ENCODE measurements at regions not wholly inside any gene's neighbourhood (a gene's known extent, or its start where the extent isn't known, plus 50 kb on each side); places are given as distances from the start of the nearest gene placed in this dataset.

DNA sequence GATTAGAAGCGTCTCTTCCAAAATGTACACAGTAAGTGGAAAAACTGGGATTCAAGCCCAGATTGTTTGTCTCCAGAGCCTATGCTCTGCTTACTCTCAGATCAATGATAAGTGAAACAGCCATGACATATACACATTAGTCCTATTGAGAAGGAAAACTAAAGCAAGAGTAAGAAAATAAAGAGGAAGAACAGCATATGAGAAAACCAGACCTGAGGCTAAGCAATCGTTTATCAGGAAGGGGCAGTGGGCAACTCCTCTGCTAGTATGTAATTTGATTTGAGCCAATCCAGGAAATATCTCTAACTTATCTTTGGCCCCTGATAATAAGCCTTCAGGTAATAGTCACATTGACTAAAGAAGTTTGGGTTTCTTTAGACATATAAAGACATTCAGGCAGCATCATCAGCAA lies 789.9 kb upstream of the C9orf72 start:
- H3K4me3 ChIP-seq (ENCODE audit: low read depth, low read length): no peak overlapping the region
- no peak for DNase-seq (ENCODE audit: low read depth)
- TF ChIP-seq, protein P1, sequence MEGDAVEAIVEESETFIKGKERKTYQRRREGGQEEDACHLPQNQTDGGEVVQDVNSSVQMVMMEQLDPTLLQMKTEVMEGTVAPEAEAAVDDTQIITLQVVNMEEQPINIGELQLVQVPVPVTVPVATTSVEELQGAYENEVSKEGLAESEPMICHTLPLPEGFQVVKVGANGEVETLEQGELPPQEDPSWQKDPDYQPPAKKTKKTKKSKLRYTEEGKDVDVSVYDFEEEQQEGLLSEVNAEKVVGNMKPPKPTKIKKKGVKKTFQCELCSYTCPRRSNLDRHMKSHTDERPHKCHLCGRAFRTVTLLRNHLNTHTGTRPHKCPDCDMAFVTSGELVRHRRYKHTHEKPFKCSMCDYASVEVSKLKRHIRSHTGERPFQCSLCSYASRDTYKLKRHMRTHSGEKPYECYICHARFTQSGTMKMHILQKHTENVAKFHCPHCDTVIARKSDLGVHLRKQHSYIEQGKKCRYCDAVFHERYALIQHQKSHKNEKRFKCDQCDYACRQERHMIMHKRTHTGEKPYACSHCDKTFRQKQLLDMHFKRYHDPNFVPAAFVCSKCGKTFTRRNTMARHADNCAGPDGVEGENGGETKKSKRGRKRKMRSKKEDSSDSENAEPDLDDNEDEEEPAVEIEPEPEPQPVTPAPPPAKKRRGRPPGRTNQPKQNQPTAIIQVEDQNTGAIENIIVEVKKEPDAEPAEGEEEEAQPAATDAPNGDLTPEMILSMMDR (conservative IDR thresholded peaks at IDR 0.05; ENCODE audit: low read depth, low read length): no peak

DNA sequence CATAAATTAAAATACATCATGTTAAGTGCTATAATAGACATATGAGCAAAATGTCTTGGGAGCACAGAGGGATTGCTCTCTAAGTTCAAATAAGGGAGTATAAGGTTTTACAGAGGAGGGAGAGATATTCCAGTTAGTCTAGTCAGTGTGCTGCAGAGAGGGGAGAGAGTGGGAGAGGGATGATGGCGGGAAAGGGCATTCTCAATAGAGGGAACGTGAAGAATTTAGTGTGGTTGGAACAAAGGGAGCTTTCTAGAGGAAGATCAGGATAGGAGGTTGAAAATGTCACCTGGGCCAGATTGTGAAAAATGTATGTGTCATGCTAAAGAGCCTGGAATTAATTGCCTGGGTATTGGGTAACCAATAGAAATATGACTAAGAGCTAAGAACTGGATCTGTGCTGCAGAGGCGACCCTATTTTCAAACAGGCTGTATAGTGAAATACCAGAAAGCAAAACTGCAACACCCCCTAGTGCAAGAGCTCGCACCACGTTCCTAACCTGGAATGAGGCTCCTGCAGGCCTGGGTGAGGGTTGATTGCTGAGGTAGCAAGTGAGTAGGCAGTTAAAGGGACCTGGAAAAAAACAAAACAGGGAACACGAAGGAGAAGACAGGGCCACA lies 791.8 kb upstream of the C9orf72 start:
- no peak overlapping the region for H3K4me3 ChIP-seq (ENCODE audit: low read depth, low read length)
- peak; percentile 8 for DNase-seq (ENCODE audit: low read depth)
- TF ChIP-seq, protein P1 (conservative IDR thresholded peaks at IDR 0.05; ENCODE audit: low read depth, low read length): no peak

DNA sequence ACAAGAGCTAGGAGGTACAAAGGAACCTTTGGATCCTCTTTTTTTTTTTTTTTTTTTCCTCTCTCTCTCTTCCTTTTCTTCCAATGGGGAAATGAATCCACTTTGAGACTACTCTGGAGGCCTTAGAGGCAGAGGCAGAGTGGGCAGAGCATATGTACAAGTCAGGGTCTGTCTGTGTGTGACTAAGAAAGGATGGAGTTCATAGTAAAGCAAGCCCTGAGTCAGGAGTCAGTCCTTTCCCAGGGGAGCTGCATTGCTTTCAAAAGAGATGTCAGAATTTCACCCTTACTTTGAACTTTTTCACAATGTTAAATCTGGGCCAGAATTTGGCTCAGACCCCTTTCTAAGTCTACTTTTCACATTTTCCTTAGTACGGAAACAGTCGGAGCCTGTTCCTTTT lies 792.4 kb upstream of the C9orf72 start:
- TF ChIP-seq, protein P1 (conservative IDR thresholded peaks at IDR 0.05; ENCODE audit: low read depth, low read length): no peak
- peak; percentile 4 for DNase-seq (ENCODE audit: low read depth)
- no peak overlapping the region for H3K4me3 ChIP-seq (ENCODE audit: low read depth, low read length)

DNA sequence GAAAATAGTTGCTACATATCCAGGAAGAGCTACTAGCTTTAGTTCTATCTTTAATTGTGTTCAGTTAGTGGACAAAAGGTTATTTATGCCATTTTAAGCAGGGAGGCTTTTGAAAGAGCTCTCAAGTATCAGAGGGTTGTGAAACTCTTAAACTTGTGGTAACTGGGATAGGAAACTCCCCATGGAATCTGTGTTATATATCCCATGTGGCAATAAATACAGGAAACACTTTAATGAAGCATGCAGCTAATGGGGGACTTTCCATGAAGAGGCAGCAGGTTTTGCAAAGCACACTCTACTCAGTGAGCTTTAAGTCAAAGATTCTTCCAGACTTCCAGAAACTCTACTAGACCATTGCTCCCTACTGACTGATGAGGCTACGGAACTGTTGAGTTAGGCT lies 805.0 kb upstream of the C9orf72 start:
- TF ChIP-seq, protein P1 (conservative IDR thresholded peaks at IDR 0.05; ENCODE audit: low read depth, low read length): no peak
- DNase-seq (ENCODE audit: low read depth): no peak
- no peak overlapping the region for H3K4me3 ChIP-seq (ENCODE audit: low read depth, low read length)

DNA sequence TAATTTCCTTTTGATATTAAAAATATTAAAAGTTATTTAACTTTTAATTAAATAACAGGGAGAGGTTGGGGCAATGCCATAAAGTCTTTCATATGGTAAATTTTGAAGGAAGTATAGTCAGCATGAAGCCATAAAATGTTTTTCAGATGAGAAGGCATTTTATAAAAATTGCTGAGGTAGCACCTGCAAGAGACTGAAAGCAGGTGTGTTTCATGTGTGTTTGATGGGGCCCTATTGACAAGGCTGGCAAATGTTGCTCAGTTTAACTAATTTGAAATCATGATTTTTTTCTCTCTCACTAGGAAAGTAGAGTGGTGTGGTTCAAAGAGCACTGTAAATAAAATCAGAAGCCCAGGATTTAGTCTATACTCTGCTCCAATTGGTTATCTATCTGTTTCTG lies 805.8 kb upstream of the C9orf72 start:
- DNase-seq (ENCODE audit: low read depth): no peak

DNA sequence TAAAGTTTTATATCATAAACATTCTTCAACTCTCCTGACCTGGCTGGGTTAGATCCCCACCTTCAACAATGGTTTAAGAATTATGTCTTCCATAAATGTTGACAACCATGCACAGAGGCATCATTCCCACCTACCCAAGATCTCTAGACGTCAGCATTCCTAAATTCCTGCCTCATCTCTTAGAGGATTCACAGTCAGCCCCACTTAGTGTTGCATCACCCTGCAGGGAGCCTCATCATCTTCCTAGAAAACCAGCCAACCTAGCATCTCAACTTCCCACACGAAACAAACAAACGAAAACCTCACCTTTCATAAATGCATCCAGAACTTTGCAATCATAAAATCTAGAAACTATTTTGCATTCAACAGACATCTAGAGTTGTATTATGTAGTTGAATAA lies 816.1 kb upstream of the C9orf72 start:
- no peak overlapping the region for H3K4me3 ChIP-seq (ENCODE audit: low read depth, low read length)
- no peak for DNase-seq (ENCODE audit: low read depth)
- TF ChIP-seq, protein P1 (conservative IDR thresholded peaks at IDR 0.05; ENCODE audit: low read depth, low read length): no peak

More for the DNA sequence above, 805.8 kb upstream of the C9orf72 start:
- TF ChIP-seq, protein P1 (conservative IDR thresholded peaks at IDR 0.05; ENCODE audit: low read depth, low read length): no peak
- H3K4me3 ChIP-seq (ENCODE audit: low read depth, low read length): no peak overlapping the region

DNA sequence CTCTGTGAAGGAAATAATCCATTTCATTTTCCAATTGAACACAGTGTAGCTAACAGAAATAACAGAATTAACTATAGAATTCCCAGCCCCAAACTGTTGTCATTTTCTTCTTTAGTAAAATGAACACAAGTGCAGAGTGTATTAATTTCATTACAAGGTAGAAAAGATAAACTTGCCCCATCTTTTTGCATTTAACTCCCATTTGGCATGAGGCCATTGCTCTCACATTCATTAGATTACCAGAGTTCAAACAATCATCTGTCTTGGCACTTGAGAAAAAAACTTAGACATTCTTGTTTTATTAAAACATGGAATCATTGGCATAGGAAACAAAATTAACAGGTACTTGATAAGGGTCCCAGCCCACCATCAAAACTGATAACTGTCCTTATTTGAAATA lies 821.5 kb upstream of the C9orf72 start:
- no peak overlapping the region for H3K4me3 ChIP-seq (ENCODE audit: low read depth, low read length)
- TF ChIP-seq, protein P1 (conservative IDR thresholded peaks at IDR 0.05; ENCODE audit: low read depth, low read length): no peak
- DNase-seq (ENCODE audit: low read depth): no peak

Measured in choroid plexus epithelial cell (primary cell).